Suprapubic skin (tissue), 4 donors: ENCODE measurements at regions not wholly inside any gene's neighbourhood (a gene's known extent, or its start where the extent isn't known, plus 50 kb on each side); places are given as distances from the start of the nearest gene placed in this dataset.

Experiments used
- DNase-seq, 2 donors: peaks; one replicate each; pipeline ENCODE4 v3.0.0-alpha.2; 2019; ENCODE audit warnings: low spot score in 2 of 2
- H3K27ac ChIP-seq: fragments of 200-600 bp; sonication (generic); one replicate; pipeline ENCODE4 v1.5.1; 2019
- H3K27me3 ChIP-seq: fragments of 200-600 bp; sonication (generic); one replicate; pipeline ENCODE4 v1.5.1; 2019
- H3K36me3 ChIP-seq: fragments of 200-600 bp; sonication (generic); one replicate; pipeline ENCODE4 v1.5.1; 2019
- H3K4me1 ChIP-seq: fragments of 200-600 bp; sonication (generic); one replicate; pipeline ENCODE4 v1.5.1; 2019
- H3K4me3 ChIP-seq: fragments of 200-600 bp; sonication (generic); one replicate; pipeline ENCODE4 v1.5.1; 2019; ENCODE audit warnings: mild to moderate bottlenecking
- H3K9me3 ChIP-seq: fragments of 200-600 bp; sonication (generic); one replicate; pipeline ENCODE4 v1.5.1; 2019
- CTCF ChIP-seq, 2 donors: fragments of 200-600 bp in 1 of 2; fragments of 450-650 bp in 1 of 2; sonication (generic) in 1 of 2; IDR thresholded peaks; one replicate each; pipeline ENCODE4 v1.5.1; 2016 to 2019; ENCODE audit warnings: antibody characterized with exemption in 2 of 2, mild to moderate bottlenecking in 1 of 2, moderate library complexity in 1 of 2
- EP300 ChIP-seq: sonication (generic); formaldehyde crosslinking; IDR thresholded peaks from one replicate; pipeline ENCODE4 v1.6.1; 2017; ENCODE audit warnings: antibody characterized with exemption
- POLR2A ChIP-seq, 2 donors: fragments of 450-650 bp; IDR thresholded peaks; one replicate each; pipeline ENCODE4 v1.6.1; 2017; ENCODE audit warnings: antibody characterized with exemption in 2 of 2, mild to moderate bottlenecking in 2 of 2, moderate library complexity in 2 of 2
- POLR2AphosphoS5 ChIP-seq, 3 donors: sonication (generic); formaldehyde crosslinking; IDR thresholded peaks; one replicate each; pipeline ENCODE4 v1.6.1; 2017; ENCODE audit warnings: antibody characterized with exemption in 3 of 3

DNA sequence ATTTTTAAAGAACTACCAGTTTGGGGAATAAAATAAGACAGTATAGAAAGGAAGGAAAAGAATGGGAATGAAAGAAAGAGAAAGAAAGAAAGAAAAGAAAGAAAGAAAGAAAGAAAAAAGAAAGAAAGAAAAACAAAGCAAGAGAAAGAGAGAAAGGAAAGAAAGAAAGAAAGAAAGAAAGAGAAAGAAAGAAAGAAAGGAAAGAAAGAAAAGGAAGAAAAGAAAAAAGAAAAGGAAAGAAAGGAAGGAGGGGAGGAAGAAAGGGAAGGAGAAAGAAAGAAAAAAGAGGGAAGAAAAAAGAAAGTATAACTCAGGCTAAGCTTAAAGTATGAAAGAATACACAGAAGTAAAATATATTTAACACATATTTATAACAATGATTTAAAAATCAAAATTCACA, 51.0 kb upstream of the FGF10 start:
- Histone ChIP-seq H3K4me1 (no peaks in the 10 kb centered on the region), H3K27ac (no peak overlapping the region), H3K27me3 (no peaks in the 10 kb centered on the region), H3K9me3 (no peaks in the 10 kb centered on the region), H3K4me3 (no peak overlapping the region), H3K36me3 (no peaks in the 10 kb centered on the region)
- DNase-seq, result no peak
- TF ChIP-seq CTCF (IDR thresholded peaks at IDR 0.05), result no peak
- TF ChIP-seq POLR2AphosphoS5 (IDR thresholded peaks at IDR 0.05), result no peak
- TF ChIP-seq EP300, result no peak
- no peak for TF ChIP-seq POLR2A (IDR thresholded peaks at IDR 0.05)
